Fibroblast of lung (primary cell): ENCODE measurements at regions not wholly inside any gene's neighbourhood (a gene's known extent, or its start where the extent isn't known, plus 50 kb on each side); places are given as distances from the start of the nearest gene placed in this dataset.

Source experiments
- DNase-seq, 2 donors: peaks; one replicate each; pipeline versions ENCODE4 v3.0.0 to v3.0.0-alpha.2; 2010; ENCODE audit warnings: low read depth in 2 of 2
- H2AFZ ChIP-seq: 2 replicates; pipeline ENCODE4 v1.5.1; 2012; ENCODE audit warnings: low read length, control low read depth, inconsistent platforms
- H3K27ac ChIP-seq: 2 replicates; pipeline ENCODE4 v1.5.1; 2011; ENCODE audit warnings: low read length, control low read depth; ENCODE audit not compliant: insufficient read depth
- H3K27me3 ChIP-seq: 2 replicates; pipeline ENCODE4 v1.5.1; 2011; ENCODE audit warnings: mild to moderate bottlenecking, low read length; ENCODE audit not compliant: control insufficient read depth, insufficient read depth
- H3K36me3 ChIP-seq: 2 replicates; pipeline ENCODE4 v1.5.1; 2011; ENCODE audit warnings: low read length; ENCODE audit not compliant: control insufficient read depth, insufficient read depth
- H3K4me1 ChIP-seq: 2 replicates; pipeline ENCODE4 v1.5.1; 2011; ENCODE audit warnings: low read length; ENCODE audit not compliant: control insufficient read depth, insufficient read depth; ENCODE audit errors: extremely low read depth
- H3K4me2 ChIP-seq: 2 replicates; pipeline ENCODE4 v1.5.1; 2011; ENCODE audit warnings: low read length, control low read depth; ENCODE audit not compliant: insufficient read depth; ENCODE audit errors: extremely low read depth
- H3K4me3 ChIP-seq, 4 experiments: fragments of 200-600 bp in 1 of 4; sonication (generic) in 1 of 4; replicated peaks in 1 of 4; 2 replicates each; pipeline ENCODE4 v1.5.1; 2011 to 2016; ENCODE audit warnings: low read length in 4 of 4, low read depth in 3 of 4, mild to moderate bottlenecking in 3 of 4, control low read depth in 2 of 4, inconsistent platforms in 1 of 4, mixed read lengths in 1 of 4; ENCODE audit not compliant: insufficient read depth in 1 of 4; ENCODE audit errors: control extremely low read depth in 1 of 4
- H3K79me2 ChIP-seq: 2 replicates; pipeline ENCODE4 v1.5.1; 2012; ENCODE audit warnings: mild to moderate bottlenecking, low read length, inconsistent platforms; ENCODE audit not compliant: control insufficient read depth, insufficient read depth
- H3K9ac ChIP-seq: 2 replicates; pipeline ENCODE4 v1.5.1; 2011; ENCODE audit warnings: mild to moderate bottlenecking, low read length, control low read depth; ENCODE audit not compliant: insufficient read depth
- H3K9me3 ChIP-seq: 2 replicates; pipeline ENCODE4 v1.5.1; 2012; ENCODE audit warnings: low read depth, low read length; ENCODE audit not compliant: control insufficient read depth, insufficient read depth
- H4K20me1 ChIP-seq: 2 replicates; pipeline ENCODE4 v1.5.1; 2011; ENCODE audit warnings: low read length; ENCODE audit not compliant: control insufficient read depth, insufficient read depth; ENCODE audit errors: extremely low read depth
- CTCF ChIP-seq, 2 donors: IDR thresholded peaks in 1 of 2; conservative IDR thresholded peaks in 1 of 2; 1 replicate in 1 of 2; 2 replicates in 1 of 2; pipeline ENCODE4 v1.5.1; 2011 to 2012; ENCODE audit warnings: low read length in 2 of 2, control low read depth in 1 of 2, inconsistent platforms in 1 of 2, low read depth in 1 of 2, mild to moderate bottlenecking in 1 of 2
- EZH2 ChIP-seq: IDR thresholded peaks from 2 replicates; pipeline ENCODE4 v1.5.1; 2012; ENCODE audit warnings: low read length, control low read depth, mild to moderate bottlenecking; ENCODE audit errors: missing control alignments

- Histone ChIP-seq H3K4me2 (no peak overlapping the region), H2AFZ (no peak overlapping the region), H3K4me3 (no peak overlapping the region), H3K9me3 (no peaks in the 10 kb centered on the region), H3K4me1 (no peaks in the 10 kb centered on the region), H3K27ac (no peak overlapping the region), H3K9ac (no peak overlapping the region), H3K27me3 (no peaks in the 10 kb centered on the region), H3K79me2 (no peaks in the 10 kb centered on the region), H3K36me3 (no peaks in the 10 kb centered on the region), H4K20me1 (no peaks in the 10 kb centered on the region)
- no peak for DNase-seq
- TF ChIP-seq EZH2 (no peak), CTCF (conservative IDR thresholded peaks at IDR 0.05 in 1 of 2, IDR thresholded peaks at IDR 0.05 in 1 of 2; ENCODE audit: low read depth in 1 of 2, low read length in 2 of 2) (no peak)
Measured at GRCh38 chr4:181345931-181346330, 897.3 kb upstream of the TENM3 start.

GRCh38 chr4:181350615-181351415, 892.4 kb upstream of the TENM3 start:
- no peaks in the 10 kb centered on the region for H3K4me1 ChIP-seq
- TF ChIP-seq CTCF (conservative IDR thresholded peaks at IDR 0.05 in 1 of 2, IDR thresholded peaks at IDR 0.05 in 1 of 2; ENCODE audit: low read depth in 1 of 2, low read length in 2 of 2) (no peak), EZH2 (no peak)

GRCh38 chr4:181364504-181364903, 878.7 kb upstream of the TENM3 start:
- Histone ChIP-seq H2AFZ (no peak overlapping the region), H3K9ac (no peak overlapping the region), H3K4me2 (no peak overlapping the region), H3K79me2 (no peaks in the 10 kb centered on the region), H3K4me1 (no peaks in the 10 kb centered on the region), H3K9me3 (no peaks in the 10 kb centered on the region), H3K4me3 (no peak overlapping the region), H3K27me3 (no peaks in the 10 kb centered on the region), H3K27ac (no peak overlapping the region), H4K20me1 (no peaks in the 10 kb centered on the region), H3K36me3 (no peaks in the 10 kb centered on the region)
- no peak for TF ChIP-seq CTCF (conservative IDR thresholded peaks at IDR 0.05 in 1 of 2, IDR thresholded peaks at IDR 0.05 in 1 of 2; ENCODE audit: low read depth in 1 of 2, low read length in 2 of 2)
- no peak for TF ChIP-seq EZH2
- DNase-seq, result peak in 1 of 2 donors; percentile 31

More at GRCh38 chr4:181350615-181351415, 892.4 kb upstream of the TENM3 start:
- Histone ChIP-seq H2AFZ (no peak overlapping the region), H3K27me3 (no peaks in the 10 kb centered on the region), H3K4me2 (no peak overlapping the region), H3K9me3 (no peaks in the 10 kb centered on the region), H3K79me2 (no peaks in the 10 kb centered on the region), H4K20me1 (no peaks in the 10 kb centered on the region), H3K4me3 (no peak overlapping the region), H3K27ac (no peak overlapping the region), H3K36me3 (no peaks in the 10 kb centered on the region), H3K9ac (no peak overlapping the region)
- no peak for DNase-seq
